ENCODE measurements at regions not wholly inside any gene's neighbourhood (a gene's known extent, or its start where the extent isn't known, plus 50 kb on each side); places are given as distances from the start of the nearest gene placed in this dataset.

DNA sequence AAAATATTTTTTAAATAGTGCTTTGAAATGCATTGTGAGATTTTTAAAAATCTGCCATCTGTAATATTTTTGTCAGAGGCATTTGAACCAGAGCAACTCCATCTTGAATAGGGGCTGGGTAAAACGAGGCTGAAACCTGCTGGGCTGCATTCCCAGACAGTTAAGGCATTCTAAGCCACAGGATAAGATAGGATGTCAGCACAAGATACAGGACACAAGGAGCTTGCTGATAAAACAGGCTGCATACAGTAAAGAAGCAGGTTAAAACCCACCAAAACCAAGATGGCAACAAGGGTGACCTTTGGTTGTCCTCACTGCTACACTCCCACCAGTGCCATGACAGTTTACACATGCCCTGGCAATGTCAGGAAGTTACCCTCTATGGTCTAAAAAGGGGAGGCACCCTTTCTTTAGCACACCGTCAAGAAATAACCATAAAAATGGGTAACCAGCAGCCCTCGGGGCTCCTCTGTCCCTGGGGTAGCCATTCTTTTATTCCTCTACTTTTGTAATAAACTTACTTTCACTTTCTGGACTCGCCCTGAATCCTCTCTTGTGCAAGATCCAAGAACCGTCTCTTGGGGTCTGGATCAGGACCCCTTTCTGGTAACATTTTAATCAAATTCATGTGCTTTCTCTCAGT is 273.7 kb downstream of the SEMA3D start:
- no peak for TF ChIP-seq POLR2A (IDR thresholded peaks at IDR 0.05; ENCODE audit: low read length)
- no peak for TF ChIP-seq GATA1 (IDR thresholded peaks at IDR 0.05; ENCODE audit: low read depth, low read length)
